ENCODE measurements at regions not wholly inside any gene's neighbourhood (a gene's known extent, or its start where the extent isn't known, plus 50 kb on each side); places are given as distances from the start of the nearest gene placed in this dataset.
A peak's percentile ranks its signal among the peaks of the same experiment; 100 is the strongest.

DNA sequence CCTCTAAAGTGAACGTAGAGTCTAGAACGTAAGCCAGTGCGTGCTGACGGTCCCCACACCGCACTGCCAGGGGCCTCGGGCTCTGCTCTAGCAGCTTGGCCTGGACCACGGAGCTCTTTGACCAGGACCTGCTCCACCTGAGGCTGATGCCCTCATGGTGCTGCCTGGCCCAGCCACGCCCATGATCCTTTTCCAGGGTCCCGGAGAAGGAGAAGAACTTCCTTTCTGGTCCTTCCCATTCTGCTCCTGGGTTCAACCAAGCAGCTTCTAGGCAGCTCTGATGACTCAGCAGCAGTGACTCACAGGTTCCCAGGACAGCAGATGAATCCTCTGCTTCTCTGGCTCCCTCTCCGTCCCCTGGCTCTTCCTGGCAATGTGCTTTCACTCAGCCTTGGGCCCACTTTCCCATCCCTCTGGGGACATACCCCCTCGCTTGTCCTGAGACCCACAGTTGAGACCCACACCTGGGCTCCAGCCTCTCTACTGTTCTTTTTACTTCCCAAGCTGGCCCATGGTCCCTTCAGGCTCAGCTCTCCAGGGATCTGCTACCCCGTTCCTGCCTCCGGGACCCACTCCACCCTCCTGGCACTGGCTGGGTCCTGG lies 246.3 kb upstream of the RAB4A start:
- Mint-ChIP-seq H3K27ac (peak overlapping the region in 1 of 2 donors; percentile 82), H3K36me3 (no peaks in the 10 kb centered on the region), H3K27me3 (peaks cover 0 to 9% of the 10 kb centered on the region in 2 donors), H3K4me3 (no peak overlapping the region), H3K9me3 (no peaks in the 10 kb centered on the region), H3K4me1 (ENCODE audit: low read depth in 2 of 2) (peaks cover 11 to 12% of the 10 kb centered on the region in 2 donors)
- DNase-seq (ENCODE audit: low spot score) (no peak), ATAC-seq (no peak)

DNA sequence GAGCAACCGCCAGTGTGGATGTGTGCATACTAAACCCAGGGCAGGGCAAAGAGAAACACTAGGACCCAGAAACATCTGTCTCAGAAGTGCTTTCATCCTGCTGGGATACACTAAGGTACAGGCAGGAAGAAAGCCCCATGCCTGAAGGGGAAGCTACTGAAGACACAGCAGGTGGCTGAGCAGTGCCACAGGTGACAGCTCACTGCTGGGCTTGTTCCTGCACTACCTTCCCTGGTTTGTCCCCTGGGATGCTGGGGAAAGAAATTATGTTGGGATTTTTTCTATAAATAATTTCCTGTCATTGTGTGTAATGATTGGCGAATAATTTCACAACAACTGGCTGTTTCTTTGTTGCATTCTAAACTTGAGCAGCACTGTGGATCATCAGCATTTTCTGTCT lies 245.3 kb upstream of the RAB4A start:
- no peak for DNase-seq (ENCODE audit: low spot score)
- no peak for ATAC-seq
- no peak overlapping the region for H3K4me3 Mint-ChIP-seq
- no peaks in the 10 kb centered on the region for H3K9me3 Mint-ChIP-seq
- H3K36me3 Mint-ChIP-seq, result no peaks in the 10 kb centered on the region
- H3K4me1 Mint-ChIP-seq (ENCODE audit: low read depth in 2 of 2), result peaks cover 11 to 12% of the 10 kb centered on the region in 2 donors
- peaks cover 0 to 6% of the 10 kb centered on the region in 2 donors for H3K27me3 Mint-ChIP-seq
- no peak overlapping the region for H3K27ac Mint-ChIP-seq

DNA sequence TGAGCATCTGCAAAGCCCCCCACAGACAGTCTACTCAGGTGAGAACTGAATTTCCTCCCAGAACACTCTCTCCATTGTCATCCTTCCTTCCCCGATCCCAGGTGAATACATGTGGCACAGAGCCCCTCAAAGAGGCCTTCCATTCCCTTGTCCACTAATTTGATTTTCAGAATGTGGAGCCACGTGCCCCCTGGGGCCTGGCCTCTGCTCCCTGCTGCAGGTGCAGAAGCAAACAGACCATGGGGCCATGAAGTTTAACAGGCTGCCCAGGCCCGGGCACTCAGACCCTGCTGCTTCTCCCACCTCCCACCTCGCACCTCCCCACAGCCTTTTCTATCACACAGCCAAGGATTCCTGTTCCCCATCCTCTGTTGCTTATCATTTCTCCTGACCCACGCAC lies 243.8 kb upstream of the RAB4A start:
- Mint-ChIP-seq H3K9me3 (no peaks in the 10 kb centered on the region), H3K36me3 (no peaks in the 10 kb centered on the region), H3K27ac (peak overlapping the region; percentile 58 to 91), H3K27me3 (peaks cover 0 to 2% of the 10 kb centered on the region in 2 donors), H3K4me1 (ENCODE audit: low read depth in 2 of 2) (peaks cover 11 to 12% of the 10 kb centered on the region in 2 donors), H3K4me3 (peak overlapping the region; percentile 81)
- ATAC-seq (peak in 1 of 2 donors; percentile 8), DNase-seq (ENCODE audit: low spot score) (no peak)

DNA sequence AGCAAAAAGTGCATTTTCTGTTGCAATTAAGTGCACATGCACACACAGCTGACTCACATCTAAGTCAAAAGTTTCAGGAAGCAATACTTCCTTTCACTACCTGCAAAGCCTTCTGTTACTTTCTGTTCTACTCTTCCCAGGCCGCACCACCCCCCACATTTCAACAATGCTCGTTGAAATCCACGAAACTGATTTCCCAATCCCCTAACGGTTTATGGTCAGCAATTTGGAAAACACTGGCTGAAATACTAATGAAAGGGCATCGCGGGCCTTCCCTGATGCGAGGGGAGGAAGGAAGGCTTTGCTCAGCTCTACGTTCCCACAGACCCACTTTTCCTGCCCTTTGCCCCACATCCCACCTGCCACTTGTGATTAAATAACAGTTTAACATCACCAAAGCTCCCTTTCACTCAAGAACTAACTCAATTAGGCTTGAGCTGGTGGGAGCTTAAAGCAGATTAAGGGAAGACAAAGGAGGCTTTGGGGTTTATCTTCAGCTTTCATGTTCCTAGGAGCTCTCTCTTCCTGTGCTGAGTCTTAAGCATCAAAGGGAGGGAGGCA lies 243.2 kb upstream of the RAB4A start:
- no peaks in the 10 kb centered on the region for H3K36me3 Mint-ChIP-seq
- peak overlapping the region; percentile 58 to 91 for H3K27ac Mint-ChIP-seq
- ATAC-seq (peak; percentile 86 to 92), DNase-seq (ENCODE audit: low spot score) (peak; percentile 68)
- H3K4me1 Mint-ChIP-seq (ENCODE audit: low read depth in 2 of 2), result peaks cover 16% of the 10 kb centered on the region in 2 donors
- peak overlapping the region; percentile 81 for H3K4me3 Mint-ChIP-seq
- no peaks in the 10 kb centered on the region for H3K27me3 Mint-ChIP-seq
- no peaks in the 10 kb centered on the region for H3K9me3 Mint-ChIP-seq

DNA sequence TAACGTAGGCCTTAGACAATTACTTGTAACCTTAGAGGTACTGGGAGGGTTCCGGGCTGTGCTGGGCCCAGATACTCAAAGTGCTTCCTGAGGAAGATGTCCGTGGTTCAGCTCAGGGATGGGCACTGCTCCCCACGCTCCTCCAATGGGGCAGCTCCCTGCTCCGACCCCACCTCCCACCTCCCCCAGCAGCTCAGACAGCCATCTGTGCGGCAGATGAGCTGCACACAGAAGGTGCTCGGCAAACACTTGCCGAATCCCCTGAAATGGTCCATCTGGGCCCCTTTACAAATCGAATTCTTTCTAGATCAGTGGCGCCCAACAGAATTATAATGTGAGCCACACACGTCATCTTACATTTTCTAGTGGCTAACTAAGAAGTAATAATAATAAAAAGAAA lies 242.4 kb upstream of the RAB4A start:
- peaks cover 24 to 25% of the 10 kb centered on the region in 2 donors for H3K4me1 Mint-ChIP-seq (ENCODE audit: low read depth in 2 of 2)
- no peaks in the 10 kb centered on the region for H3K9me3 Mint-ChIP-seq
- H3K36me3 Mint-ChIP-seq, result no peaks in the 10 kb centered on the region
- H3K4me3 Mint-ChIP-seq, result no peak overlapping the region
- no peak for ATAC-seq
- no peaks in the 10 kb centered on the region for H3K27me3 Mint-ChIP-seq
- DNase-seq (ENCODE audit: low spot score), result no peak
- H3K27ac Mint-ChIP-seq, result no peak overlapping the region

DNA sequence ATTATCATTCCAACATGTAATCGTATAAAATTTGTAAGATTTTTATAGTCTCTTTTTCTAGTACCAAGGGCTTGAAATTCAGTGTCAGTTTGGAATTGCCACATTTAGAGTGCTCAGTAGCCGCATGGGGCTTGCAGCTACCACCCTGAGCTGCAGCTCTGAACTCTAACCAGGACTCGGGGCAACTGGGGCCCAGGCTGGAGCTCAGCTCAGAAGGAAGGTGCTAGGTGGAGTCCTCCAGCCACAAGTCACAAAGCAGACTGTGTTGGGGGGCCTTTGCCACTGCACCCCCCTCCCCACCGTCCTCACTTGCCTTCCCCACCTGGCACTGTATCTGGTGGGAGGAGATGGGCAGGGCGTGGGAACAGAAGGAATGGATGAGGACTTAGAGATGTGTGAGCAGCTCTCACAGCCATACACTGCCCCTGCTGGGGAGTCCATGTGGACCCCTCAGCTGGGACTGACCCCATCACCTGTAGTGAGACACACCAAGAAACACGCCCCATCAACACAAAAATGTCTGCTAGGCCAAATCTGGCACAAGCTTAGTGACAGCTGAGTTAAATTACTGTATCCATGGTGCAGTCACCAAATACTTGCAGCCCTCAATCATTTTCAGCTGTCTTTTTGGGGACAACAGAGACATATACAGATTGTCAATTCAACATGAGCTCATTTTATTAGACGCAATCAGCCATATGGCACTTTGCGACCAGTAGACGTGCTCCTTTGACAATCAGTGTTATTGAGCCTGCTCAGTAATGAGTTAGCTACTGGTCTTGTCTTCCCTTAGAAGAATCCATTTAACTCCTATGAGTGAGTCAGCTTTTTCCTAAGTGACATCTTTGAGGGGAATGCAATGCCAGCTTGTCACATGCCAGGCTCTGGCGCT lies 241.7 kb upstream of the RAB4A start:
- DNase-seq (ENCODE audit: low spot score) (no peak), ATAC-seq (no peak)
- Mint-ChIP-seq H3K9me3 (no peaks in the 10 kb centered on the region), H3K36me3 (no peaks in the 10 kb centered on the region), H3K27me3 (no peaks in the 10 kb centered on the region), H3K27ac (no peak overlapping the region), H3K4me1 (ENCODE audit: low read depth in 2 of 2) (peaks cover 26 to 32% of the 10 kb centered on the region in 2 donors), H3K4me3 (no peak overlapping the region)

DNA sequence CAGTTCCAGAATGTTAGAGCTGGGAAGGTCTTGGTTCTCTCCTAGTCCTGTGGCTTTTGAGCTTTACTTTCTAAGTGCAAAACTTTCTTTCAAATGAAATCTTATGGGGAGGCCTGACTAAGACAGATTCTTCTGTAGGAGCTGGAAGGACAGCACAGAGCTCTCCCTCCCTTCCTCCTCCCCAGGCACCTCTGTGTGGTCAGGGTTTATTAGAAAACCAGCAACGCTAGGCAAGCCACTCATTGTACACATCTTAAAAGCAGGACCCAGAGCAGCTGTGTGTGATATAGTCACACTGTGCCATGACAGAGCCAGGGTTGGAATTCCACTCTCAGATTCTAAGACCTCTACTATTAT lies 241.1 kb upstream of the RAB4A start:
- no peak overlapping the region for H3K4me3 Mint-ChIP-seq
- ATAC-seq (no peak), DNase-seq (ENCODE audit: low spot score) (no peak)
- no peak overlapping the region for H3K27ac Mint-ChIP-seq
- no peaks in the 10 kb centered on the region for H3K36me3 Mint-ChIP-seq
- peaks cover 28 to 38% of the 10 kb centered on the region in 2 donors for H3K4me1 Mint-ChIP-seq (ENCODE audit: low read depth in 2 of 2)
- H3K9me3 Mint-ChIP-seq, result no peaks in the 10 kb centered on the region
- H3K27me3 Mint-ChIP-seq, result no peaks in the 10 kb centered on the region

DNA sequence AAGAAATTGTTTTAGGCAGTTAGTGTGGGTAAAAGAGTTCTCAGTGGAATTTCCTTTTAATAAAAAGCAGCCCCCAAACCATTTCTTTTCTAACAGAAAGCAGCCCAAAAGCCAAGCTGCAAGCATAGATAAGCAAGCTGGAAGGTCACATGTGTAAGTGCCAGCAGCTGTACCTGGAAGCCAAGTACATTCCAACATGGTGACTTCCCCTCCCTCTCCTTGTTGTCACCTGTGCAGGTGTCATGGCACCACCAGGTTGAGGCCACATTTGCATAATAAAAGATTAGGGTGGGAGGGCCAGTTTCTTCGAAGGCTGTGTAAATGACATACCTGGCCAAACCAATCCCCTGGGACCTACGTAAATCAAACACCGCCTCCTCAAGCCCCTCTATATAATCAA lies 240.3 kb upstream of the RAB4A start:
- Mint-ChIP-seq H3K27me3 (no peaks in the 10 kb centered on the region), H3K4me3 (no peak overlapping the region), H3K4me1 (ENCODE audit: low read depth in 2 of 2) (peaks cover 34 to 45% of the 10 kb centered on the region in 2 donors), H3K36me3 (no peaks in the 10 kb centered on the region), H3K27ac (peak overlapping the region in 1 of 2 donors; percentile 11), H3K9me3 (no peaks in the 10 kb centered on the region)
- no peak for DNase-seq (ENCODE audit: low spot score)
- ATAC-seq, result no peak

DNA sequence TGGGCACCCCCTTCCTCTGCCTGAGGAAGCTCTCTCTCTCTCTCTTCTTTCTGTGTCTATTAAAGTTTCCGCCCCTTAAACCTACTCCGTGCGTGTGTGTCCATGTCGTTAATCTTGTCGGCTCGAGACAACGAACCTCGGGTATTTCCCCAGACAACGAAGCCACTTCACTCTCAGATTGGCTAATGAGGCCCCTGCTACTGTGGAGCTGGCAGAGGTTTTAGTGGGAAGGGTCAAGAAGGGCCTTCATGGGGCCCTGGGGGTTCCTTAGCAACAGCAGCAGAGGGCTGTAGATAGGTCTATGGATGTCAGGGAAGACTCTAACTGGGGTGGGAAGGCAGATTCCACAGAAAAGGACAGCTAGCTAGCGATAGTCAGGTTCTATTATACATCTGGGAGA lies 239.8 kb upstream of the RAB4A start:
- Mint-ChIP-seq H3K36me3 (no peaks in the 10 kb centered on the region), H3K4me1 (ENCODE audit: low read depth in 2 of 2) (peaks cover 38 to 50% of the 10 kb centered on the region in 2 donors), H3K4me3 (no peak overlapping the region), H3K27ac (peak overlapping the region in 1 of 2 donors; percentile 11), H3K9me3 (no peaks in the 10 kb centered on the region), H3K27me3 (no peaks in the 10 kb centered on the region)
- ATAC-seq (no peak), DNase-seq (ENCODE audit: low spot score) (no peak)

DNA sequence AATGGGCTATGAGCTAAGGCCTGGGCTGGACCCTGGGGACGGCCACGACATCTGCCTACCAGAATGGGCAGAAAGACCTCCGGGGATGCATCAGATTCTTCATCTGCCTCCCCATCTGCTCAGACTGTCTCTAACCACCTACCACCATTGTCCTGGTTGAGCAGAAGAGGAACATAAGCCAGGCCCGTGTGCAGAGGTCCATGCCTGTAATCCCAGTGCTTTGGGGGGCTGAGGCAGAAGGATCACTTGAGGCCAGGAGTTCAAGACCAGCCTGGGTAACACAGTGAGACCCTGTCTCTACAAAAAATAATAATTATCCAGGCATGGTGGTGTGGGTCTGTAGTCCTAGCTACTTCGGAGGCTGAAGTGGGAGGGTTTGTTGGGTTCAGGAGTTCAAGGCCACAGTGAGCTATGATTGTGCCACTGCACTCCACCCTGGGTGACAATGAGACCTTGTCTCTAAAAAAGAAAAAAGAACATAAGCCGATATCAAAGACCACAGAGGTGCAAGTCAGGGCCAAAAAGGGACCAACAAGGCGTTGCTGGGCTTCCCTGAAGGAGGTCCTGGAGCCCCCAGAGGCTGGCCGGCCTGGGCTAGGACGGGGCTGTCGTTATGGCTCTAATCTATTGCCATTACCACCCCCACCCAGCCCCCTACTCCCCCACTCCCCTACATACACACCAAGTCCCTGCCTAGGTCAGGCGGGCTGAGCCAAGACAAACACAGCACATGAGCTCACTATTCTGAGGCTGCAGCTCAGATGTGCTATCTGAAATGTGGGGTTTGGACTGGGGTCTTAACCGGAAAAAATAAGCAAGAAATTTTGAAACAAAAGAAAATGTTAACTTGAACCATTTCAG lies 239.2 kb upstream of the RAB4A start:
- Mint-ChIP-seq H3K27me3 (no peaks in the 10 kb centered on the region), H3K36me3 (no peaks in the 10 kb centered on the region), H3K9me3 (no peaks in the 10 kb centered on the region), H3K4me1 (ENCODE audit: low read depth in 2 of 2) (peaks cover 45 to 55% of the 10 kb centered on the region in 2 donors), H3K27ac (no peak overlapping the region), H3K4me3 (no peak overlapping the region)
- ATAC-seq (no peak), DNase-seq (ENCODE audit: low spot score) (no peak)

DNA sequence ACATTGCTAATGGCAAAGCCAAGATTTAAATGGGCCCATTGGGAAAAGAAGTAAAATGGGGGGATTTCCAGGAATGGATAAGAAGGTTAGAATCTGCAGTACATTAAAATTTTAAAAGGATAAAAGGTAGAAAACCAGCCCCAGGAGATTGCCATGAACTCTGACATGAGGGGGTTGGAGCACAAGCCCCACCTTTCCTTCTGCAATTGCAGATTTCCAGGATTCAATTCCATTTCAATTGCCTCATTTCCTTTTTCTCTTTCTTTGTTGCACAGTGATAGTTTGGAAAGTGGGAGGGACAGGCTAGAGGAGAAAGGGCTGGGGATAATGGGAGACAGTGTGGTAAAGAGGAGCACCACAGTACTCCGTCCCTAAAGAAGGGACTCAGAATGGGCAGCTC lies 238.5 kb upstream of the RAB4A start:
- DNase-seq (ENCODE audit: low spot score), result no peak
- H3K4me3 Mint-ChIP-seq, result no peak overlapping the region
- no peaks in the 10 kb centered on the region for H3K36me3 Mint-ChIP-seq
- H3K4me1 Mint-ChIP-seq (ENCODE audit: low read depth in 2 of 2), result peaks cover 42 to 52% of the 10 kb centered on the region in 2 donors
- no peaks in the 10 kb centered on the region for H3K9me3 Mint-ChIP-seq
- H3K27ac Mint-ChIP-seq, result no peak overlapping the region
- ATAC-seq, result no peak
- H3K27me3 Mint-ChIP-seq, result no peaks in the 10 kb centered on the region

DNA sequence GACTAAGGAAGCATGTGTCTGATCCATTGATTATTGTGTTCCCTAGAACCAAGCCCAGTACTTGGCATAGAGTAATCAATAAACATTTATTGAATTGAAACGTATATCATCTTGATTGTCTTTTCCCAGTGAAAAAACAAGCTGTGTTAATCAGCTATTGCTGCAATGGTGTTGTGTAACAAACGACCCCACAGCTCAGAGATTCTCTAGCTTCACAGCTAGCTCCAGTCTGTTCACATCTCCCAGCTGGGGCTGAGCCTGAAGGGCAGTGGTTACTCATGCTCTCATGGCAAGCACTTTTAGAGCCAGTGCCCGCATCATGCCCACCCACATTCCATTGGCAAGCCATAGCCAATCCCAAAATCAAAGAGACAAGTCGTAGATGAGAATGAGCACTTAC lies 237.4 kb upstream of the RAB4A start:
- Mint-ChIP-seq H3K4me1 (ENCODE audit: low read depth in 2 of 2) (peaks cover 37 to 46% of the 10 kb centered on the region in 2 donors), H3K27ac (no peak overlapping the region), H3K27me3 (peaks cover 0 to under 1% of the 10 kb centered on the region in 2 donors), H3K4me3 (no peak overlapping the region), H3K9me3 (no peaks in the 10 kb centered on the region), H3K36me3 (no peaks in the 10 kb centered on the region)
- no peak for ATAC-seq
- no peak for DNase-seq (ENCODE audit: low spot score)

DNA sequence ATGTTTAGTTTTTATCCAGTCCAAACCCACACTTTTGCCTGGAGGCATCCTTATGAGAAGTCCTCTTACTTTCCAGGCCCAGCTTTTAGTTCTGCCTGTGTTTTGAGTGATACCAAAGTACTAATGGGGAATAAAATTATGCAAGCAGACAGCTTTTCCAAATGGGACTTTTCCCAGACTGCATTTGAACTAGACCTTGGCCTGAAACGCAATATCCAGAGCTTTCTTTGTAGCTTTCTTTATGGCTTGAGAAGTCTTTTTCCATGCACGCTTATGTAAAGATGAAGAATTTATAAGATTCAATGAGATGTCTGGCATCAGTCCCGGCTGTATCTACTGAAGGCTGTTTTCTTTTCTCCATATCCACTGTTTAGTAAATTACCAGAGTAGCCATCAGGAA lies 236.6 kb upstream of the RAB4A start:
- Mint-ChIP-seq H3K4me3 (no peak overlapping the region), H3K27me3 (peaks cover 4 to 9% of the 10 kb centered on the region in 2 donors), H3K36me3 (peaks cover 5% of the 10 kb centered on the region), H3K27ac (no peak overlapping the region), H3K4me1 (ENCODE audit: low read depth in 2 of 2) (peaks cover 37 to 46% of the 10 kb centered on the region in 2 donors), H3K9me3 (no peaks in the 10 kb centered on the region)
- ATAC-seq, result no peak
- no peak for DNase-seq (ENCODE audit: low spot score)

Measured in natural killer cell treated with Interleukin-12 subunit alpha and Interleukin-12 subunit beta and Interleukin-15 and Interleukin-18, amount 100 ng/mL, for 72 hours (primary cell).